Peyer's patch (tissue), 4 donors: ENCODE measurements at regions not wholly inside any gene's neighbourhood (a gene's known extent, or its start where the extent isn't known, plus 50 kb on each side); places are given as distances from the start of the nearest gene placed in this dataset.

Source experiments
- DNase-seq, 3 donors: peaks; one replicate each; pipeline ENCODE4 v3.0.0-alpha.2; 2017 to 2019
- H3K27ac ChIP-seq, 4 donors: fragments of 200-600 bp; sonication (generic); one replicate each; pipeline ENCODE4 v1.5.1; 2016 to 2019
- H3K27me3 ChIP-seq, 2 donors: fragments of 200-600 bp; sonication (generic); one replicate each; pipeline ENCODE4 v1.5.1; 2019
- H3K36me3 ChIP-seq, 3 donors: fragments of 200-600 bp; sonication (generic); one replicate each; pipeline ENCODE4 v1.5.1; 2016 to 2019
- H3K4me1 ChIP-seq, 4 donors: fragments of 200-600 bp; sonication (generic); one replicate each; pipeline ENCODE4 v1.5.1; 2016 to 2019
- H3K4me3 ChIP-seq, 4 donors: fragments of 200-600 bp; sonication (generic); 1 replicate in 3 of 4; 2 replicates in 1 of 4; pipeline ENCODE4 v1.5.1; 2016 to 2019; ENCODE audit warnings: mild to moderate bottlenecking in 1 of 4
- H3K9me3 ChIP-seq, 4 donors: fragments of 200-600 bp; sonication (generic); one replicate each; pipeline ENCODE4 v1.5.1; 2016 to 2019; ENCODE audit warnings: mild to moderate bottlenecking in 1 of 4
- CTCF ChIP-seq, 6 experiments: fragments of 450-650 bp in 4 of 6; fragments of 200-600 bp in 2 of 6; sonication (generic) in 1 of 6; IDR thresholded peaks; one replicate each; pipeline ENCODE4 v1.5.1; 2017 to 2019; ENCODE audit warnings: antibody characterized with exemption in 6 of 6, mild to moderate bottlenecking in 3 of 6, moderate library complexity in 1 of 6
- POLR2A ChIP-seq, 2 donors: fragments of 450-650 bp; IDR thresholded peaks; one replicate each; pipeline ENCODE4 v1.5.1; 2017; ENCODE audit warnings: antibody characterized with exemption in 2 of 2, mild to moderate bottlenecking in 2 of 2, moderate library complexity in 2 of 2

- Histone ChIP-seq H3K4me3 (no peak overlapping the region), H3K27me3 (no peaks in the 10 kb centered on the region), H3K27ac (peak overlapping the region; percentile 50 to 87 (median 77)), H3K36me3 (peaks cover 0 to 67% (median 0%) of the 10 kb centered on the region in 3 donors), H3K9me3 (no peaks in the 10 kb centered on the region), H3K4me1 (peaks cover 0 to 50% (median 6%) of the 10 kb centered on the region in 4 donors)
- peak; percentile 34 to 92 (median 91) for DNase-seq
- TF ChIP-seq POLR2A (IDR thresholded peaks at IDR 0.05) (no peak), CTCF (IDR thresholded peaks at IDR 0.05) (no peak)
Measured at GRCh38 chr12:124381456-124382296, 86.8 kb downstream of the RFLNA start.

DNA sequence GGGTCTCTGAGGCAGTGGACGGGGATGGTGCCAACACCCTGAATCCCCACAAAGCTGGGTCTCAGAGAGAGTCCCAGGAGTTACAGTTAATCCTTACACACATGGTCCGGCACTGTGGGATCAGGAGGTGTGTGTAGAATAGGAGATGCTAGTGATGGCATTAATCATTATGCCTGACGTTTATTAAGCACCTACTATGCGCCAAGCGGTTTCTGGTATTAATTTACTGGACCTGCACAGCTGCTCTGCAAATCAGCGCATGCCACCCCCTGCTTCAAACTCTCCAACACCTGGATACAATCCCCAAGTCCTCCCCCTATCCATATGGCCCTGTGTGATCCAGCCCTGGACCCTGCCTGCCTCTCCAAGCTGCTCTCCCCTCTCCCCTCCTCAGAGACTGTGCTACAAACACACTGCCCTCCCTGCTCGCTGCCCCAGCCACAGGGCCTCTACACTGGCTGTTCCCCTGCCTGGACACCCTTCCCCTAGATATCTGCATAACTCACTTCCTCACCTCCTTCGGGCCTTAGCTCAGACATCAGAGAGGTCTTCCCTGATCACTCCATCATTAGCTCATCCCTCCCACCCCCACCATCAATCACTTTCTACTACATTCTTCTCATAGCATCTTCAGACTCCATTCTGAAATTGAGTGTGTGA, 86.0 kb downstream of the RFLNA start:
- H3K9me3 ChIP-seq: no peaks in the 10 kb centered on the region
- DNase-seq: no peak
- TF ChIP-seq POLR2A (IDR thresholded peaks at IDR 0.05) (no peak), CTCF (IDR thresholded peaks at IDR 0.05) (no peak)
- no peak overlapping the region for H3K4me3 ChIP-seq
- H3K36me3 ChIP-seq: peaks cover 0 to 73% (median 0%) of the 10 kb centered on the region in 3 donors
- H3K27me3 ChIP-seq: no peaks in the 10 kb centered on the region
- peaks cover 0 to 42% (median 6%) of the 10 kb centered on the region in 4 donors for H3K4me1 ChIP-seq
- H3K27ac ChIP-seq: peak overlapping the region; percentile 50 to 87 (median 77)

GRCh38 chr12:124379938-124380754, 85.3 kb downstream of the RFLNA start:
- Histone ChIP-seq H3K4me1 (peaks cover 0 to 41% (median 6%) of the 10 kb centered on the region in 4 donors), H3K9me3 (no peaks in the 10 kb centered on the region), H3K27me3 (no peaks in the 10 kb centered on the region), H3K36me3 (peaks cover 0 to 71% (median 0%) of the 10 kb centered on the region in 3 donors), H3K27ac (peak overlapping the region; percentile 50 to 87 (median 77)), H3K4me3 (no peak overlapping the region)
- DNase-seq: peak in 2 of 3 donors; percentile 56 to 59
- no peak for TF ChIP-seq POLR2A (IDR thresholded peaks at IDR 0.05)
- TF ChIP-seq CTCF (IDR thresholded peaks at IDR 0.05): peak in 4 of 6 experiments; percentile 12 to 36 (median 29)

DNA sequence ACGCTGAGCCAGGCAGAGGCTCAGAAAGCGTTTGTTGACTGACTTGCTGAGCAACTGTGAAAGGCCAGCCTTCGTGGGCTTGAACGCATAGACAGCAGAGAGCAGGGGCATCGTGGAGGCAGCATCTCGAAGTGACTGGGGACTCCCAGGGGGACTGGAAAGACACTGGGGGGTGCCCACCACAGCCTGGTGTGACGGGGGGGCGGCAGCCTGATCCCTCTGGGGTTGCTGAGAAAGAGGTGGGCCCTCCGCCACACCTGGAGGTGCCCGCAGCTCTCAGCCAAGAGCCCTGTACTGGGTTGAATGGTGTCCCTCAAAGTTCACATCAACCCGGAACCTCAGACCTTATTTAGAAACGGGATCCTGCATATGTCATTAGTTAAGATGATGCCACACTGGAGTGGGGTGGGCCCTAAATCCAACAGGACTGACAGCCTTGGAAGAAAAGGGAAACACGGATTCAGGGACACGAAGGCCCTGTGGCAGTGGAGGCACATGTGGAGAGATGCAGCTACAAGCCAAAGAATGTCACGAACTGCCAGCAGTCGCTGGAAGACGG, 84.6 kb downstream of the RFLNA start:
- Histone ChIP-seq H3K9me3 (no peaks in the 10 kb centered on the region), H3K4me3 (no peak overlapping the region), H3K36me3 (peaks cover 0 to 71% (median 0%) of the 10 kb centered on the region in 3 donors), H3K27me3 (no peaks in the 10 kb centered on the region), H3K27ac (peak overlapping the region; percentile 50 to 87 (median 77)), H3K4me1 (peaks cover 0 to 41% (median 6%) of the 10 kb centered on the region in 4 donors)
- no peak for TF ChIP-seq CTCF (IDR thresholded peaks at IDR 0.05)
- TF ChIP-seq POLR2A (IDR thresholded peaks at IDR 0.05): no peak
- DNase-seq: no peak

DNA sequence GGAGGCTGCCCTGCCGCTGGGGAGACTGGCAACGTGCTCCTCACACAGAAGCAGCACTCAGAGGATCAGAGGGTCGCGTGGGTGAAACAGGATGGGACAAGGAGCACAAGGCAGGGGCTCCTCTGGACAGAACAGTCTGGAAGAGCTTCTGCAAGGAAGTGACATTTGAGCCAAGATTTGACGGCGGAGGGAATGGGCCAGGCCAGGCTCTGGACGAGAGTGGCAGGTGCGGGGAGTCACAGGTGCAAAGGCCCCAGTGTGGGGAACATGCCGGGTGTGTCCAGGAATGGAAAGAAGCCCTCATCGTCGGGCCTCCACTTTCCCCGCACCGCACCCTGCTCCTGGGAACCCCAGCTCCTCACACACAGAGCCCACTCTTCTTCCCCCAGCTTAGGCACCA, 84.0 kb downstream of the RFLNA start:
- Histone ChIP-seq H3K4me3 (no peak overlapping the region), H3K36me3 (peaks cover 0 to 71% (median 0%) of the 10 kb centered on the region in 3 donors), H3K4me1 (peaks cover 0 to 41% (median 6%) of the 10 kb centered on the region in 4 donors), H3K9me3 (no peaks in the 10 kb centered on the region), H3K27ac (peak overlapping the region; percentile 50 to 87 (median 77)), H3K27me3 (no peaks in the 10 kb centered on the region)
- TF ChIP-seq POLR2A (IDR thresholded peaks at IDR 0.05) (no peak), CTCF (IDR thresholded peaks at IDR 0.05) (no peak)
- no peak for DNase-seq
